Loucy (cell line): ENCODE measurements at regions not wholly inside any gene's neighbourhood (a gene's known extent, or its start where the extent isn't known, plus 50 kb on each side); places are given as distances from the start of the nearest gene placed in this dataset.

Experiments used
- H2AFZ ChIP-seq: fragments of 200-600 bp; sonication (generic); 2 replicates; pipeline ENCODE4 v1.6.0; 2016; ENCODE audit warnings: antibody characterized with exemption, mild to moderate bottlenecking, low read length, moderate library complexity
- H3F3A ChIP-seq: fragments of 200-600 bp; 2 replicates; pipeline ENCODE4 v1.6.0; 2016; ENCODE audit warnings: antibody characterized with exemption, low read depth, mild to moderate bottlenecking
- H3K27me3 ChIP-seq: fragments of 200-600 bp; sonication (generic); 2 replicates; pipeline ENCODE4 v1.6.1; 2014; ENCODE audit warnings: low read length, mild to moderate bottlenecking; ENCODE audit not compliant: insufficient read depth, poor library complexity, severe bottlenecking
- H3K36me3 ChIP-seq: fragments of 200-600 bp; sonication (generic); 2 replicates; pipeline ENCODE4 v1.6.1; 2016; ENCODE audit warnings: low read length; ENCODE audit not compliant: insufficient read depth
- H3K4me1 ChIP-seq: fragments of 200-600 bp; sonication (generic); 2 replicates; pipeline ENCODE4 v1.5.1; 2014; ENCODE audit warnings: low read length, mild to moderate bottlenecking; ENCODE audit not compliant: insufficient read depth, poor library complexity, severe bottlenecking
- H3K4me2 ChIP-seq: fragments of 200-600 bp; sonication (generic); 2 replicates; pipeline ENCODE4 v1.6.0; 2014; ENCODE audit warnings: antibody characterized with exemption, low read length, low read depth, mild to moderate bottlenecking; ENCODE audit not compliant: poor library complexity, severe bottlenecking
- H3K4me3 ChIP-seq: fragments of 200-600 bp; sonication (generic); 2 replicates; pipeline ENCODE4 v1.5.1; 2014; ENCODE audit warnings: low read length, mild to moderate bottlenecking, mixed read lengths; ENCODE audit not compliant: poor library complexity, severe bottlenecking
- H3K79me2 ChIP-seq: fragments of 200-600 bp; sonication (generic); 2 replicates; pipeline ENCODE4 v1.6.1; 2014; ENCODE audit warnings: low read length; ENCODE audit not compliant: insufficient read depth
- H3K9ac ChIP-seq: fragments of 200-600 bp; sonication (generic); 2 replicates; pipeline ENCODE4 v1.6.0; 2014; ENCODE audit warnings: mild to moderate bottlenecking, low read depth, low read length, moderate library complexity; ENCODE audit not compliant: poor library complexity, severe bottlenecking
- H3K9me2 ChIP-seq: fragments of 200-600 bp; sonication (generic); replicated peaks from 2 replicates; pipeline ENCODE4 v1.6.1; 2016; ENCODE audit warnings: low read depth, low read length, mixed read lengths
- H3K9me3 ChIP-seq: fragments of 200-600 bp; sonication (generic); 2 replicates; pipeline ENCODE4 v1.6.1; 2014; ENCODE audit warnings: mild to moderate bottlenecking, antibody characterized with exemption, low read length, low read depth; ENCODE audit not compliant: insufficient read depth
- H4K20me1 ChIP-seq: fragments of 200-600 bp; sonication (generic); 2 replicates; pipeline ENCODE4 v1.6.0; 2014; ENCODE audit warnings: antibody characterized with exemption, low read length, mild to moderate bottlenecking; ENCODE audit not compliant: insufficient read depth, poor library complexity, severe bottlenecking
- EZH2phosphoT487 ChIP-seq: fragments of 200-600 bp; IDR thresholded peaks from 2 replicates; pipeline ENCODE4 v1.6.1; 2018; ENCODE audit warnings: antibody characterized with exemption, mild to moderate bottlenecking, moderate library complexity, borderline replicate concordance
- TF ChIP-seq, protein P1 (sequence below): fragments of 200-600 bp; sonication (generic); conservative IDR thresholded peaks from 2 replicates; pipeline ENCODE4 v1.5.1; 2014; ENCODE audit warnings: mild to moderate bottlenecking, antibody characterized with exemption, low read length

DNA sequence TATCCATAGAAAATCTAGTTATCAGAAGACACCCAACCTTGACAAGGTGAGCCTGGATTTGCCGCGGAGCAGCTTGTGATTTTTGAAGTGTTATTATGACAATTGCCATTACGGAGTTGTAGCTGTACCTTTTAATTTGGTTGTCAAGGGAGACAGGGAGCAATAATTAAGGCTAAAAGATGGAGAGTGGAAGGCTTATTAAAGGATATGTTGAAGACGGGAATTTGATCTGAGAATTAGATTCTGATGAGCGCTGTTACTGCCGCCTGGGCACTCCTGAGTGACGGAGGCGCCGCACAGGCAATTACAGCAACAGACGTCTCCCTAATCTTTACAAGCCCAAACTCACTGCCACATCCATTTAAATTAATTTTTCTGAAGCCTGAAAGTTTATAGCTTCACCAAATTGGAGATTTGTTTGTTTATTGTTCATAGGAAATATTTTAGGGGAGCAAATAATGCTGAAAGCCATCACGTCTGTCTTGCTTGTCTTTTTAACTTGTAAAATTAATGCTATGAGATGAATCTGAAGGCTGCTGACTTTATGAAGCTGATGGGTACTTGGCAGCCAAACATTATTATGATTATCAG lies 475.0 kb upstream of the ADARB2 start:
- H3K9me2 ChIP-seq, result no peaks in the 10 kb centered on the region
- no peaks in the 10 kb centered on the region for H3K27me3 ChIP-seq
- no peak overlapping the region for H3K4me2 ChIP-seq
- no peak overlapping the region for H3K9ac ChIP-seq
- H3K9me3 ChIP-seq, result no peaks in the 10 kb centered on the region
- no peaks in the 10 kb centered on the region for H3F3A ChIP-seq
- H2AFZ ChIP-seq, result no peak overlapping the region
- no peaks in the 10 kb centered on the region for H3K4me1 ChIP-seq
- H4K20me1 ChIP-seq, result no peaks in the 10 kb centered on the region
- no peaks in the 10 kb centered on the region for H3K36me3 ChIP-seq
- no peak overlapping the region for H3K4me3 ChIP-seq
- no peaks in the 10 kb centered on the region for H3K79me2 ChIP-seq
- no peak for TF ChIP-seq EZH2phosphoT487
- TF ChIP-seq, protein P1, sequence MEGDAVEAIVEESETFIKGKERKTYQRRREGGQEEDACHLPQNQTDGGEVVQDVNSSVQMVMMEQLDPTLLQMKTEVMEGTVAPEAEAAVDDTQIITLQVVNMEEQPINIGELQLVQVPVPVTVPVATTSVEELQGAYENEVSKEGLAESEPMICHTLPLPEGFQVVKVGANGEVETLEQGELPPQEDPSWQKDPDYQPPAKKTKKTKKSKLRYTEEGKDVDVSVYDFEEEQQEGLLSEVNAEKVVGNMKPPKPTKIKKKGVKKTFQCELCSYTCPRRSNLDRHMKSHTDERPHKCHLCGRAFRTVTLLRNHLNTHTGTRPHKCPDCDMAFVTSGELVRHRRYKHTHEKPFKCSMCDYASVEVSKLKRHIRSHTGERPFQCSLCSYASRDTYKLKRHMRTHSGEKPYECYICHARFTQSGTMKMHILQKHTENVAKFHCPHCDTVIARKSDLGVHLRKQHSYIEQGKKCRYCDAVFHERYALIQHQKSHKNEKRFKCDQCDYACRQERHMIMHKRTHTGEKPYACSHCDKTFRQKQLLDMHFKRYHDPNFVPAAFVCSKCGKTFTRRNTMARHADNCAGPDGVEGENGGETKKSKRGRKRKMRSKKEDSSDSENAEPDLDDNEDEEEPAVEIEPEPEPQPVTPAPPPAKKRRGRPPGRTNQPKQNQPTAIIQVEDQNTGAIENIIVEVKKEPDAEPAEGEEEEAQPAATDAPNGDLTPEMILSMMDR, result no peak

DNA sequence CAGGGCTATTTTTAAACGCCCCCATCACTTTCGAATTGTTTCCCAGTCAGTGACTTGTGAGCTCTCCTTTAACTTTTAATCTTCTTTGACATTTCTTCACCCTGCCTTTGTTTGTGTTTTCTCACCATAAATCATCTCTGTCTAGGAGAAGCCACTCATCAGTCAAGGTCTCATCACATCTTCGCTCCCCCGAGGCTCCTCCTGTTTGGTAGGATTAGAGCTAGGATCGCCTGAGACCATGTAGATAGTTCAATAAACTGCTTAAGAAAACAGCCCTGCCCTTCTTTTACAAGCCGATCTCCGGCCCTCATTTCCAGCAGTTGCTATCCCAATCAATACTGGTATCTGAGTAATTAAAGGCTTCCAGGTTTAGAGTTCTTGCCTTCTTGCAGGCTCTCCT lies 472.8 kb upstream of the ADARB2 start:
- no peaks in the 10 kb centered on the region for H3K9me3 ChIP-seq
- H3K9ac ChIP-seq, result no peak overlapping the region
- no peaks in the 10 kb centered on the region for H3K4me1 ChIP-seq
- no peaks in the 10 kb centered on the region for H3K79me2 ChIP-seq
- no peak overlapping the region for H3K4me3 ChIP-seq
- no peaks in the 10 kb centered on the region for H4K20me1 ChIP-seq
- H3K4me2 ChIP-seq, result no peak overlapping the region
- no peak for TF ChIP-seq EZH2phosphoT487
- TF ChIP-seq, protein P1, result no peak
- no peaks in the 10 kb centered on the region for H3K27me3 ChIP-seq
- no peaks in the 10 kb centered on the region for H3F3A ChIP-seq
- H3K9me2 ChIP-seq, result no peaks in the 10 kb centered on the region
- no peak overlapping the region for H2AFZ ChIP-seq
- no peaks in the 10 kb centered on the region for H3K36me3 ChIP-seq

DNA sequence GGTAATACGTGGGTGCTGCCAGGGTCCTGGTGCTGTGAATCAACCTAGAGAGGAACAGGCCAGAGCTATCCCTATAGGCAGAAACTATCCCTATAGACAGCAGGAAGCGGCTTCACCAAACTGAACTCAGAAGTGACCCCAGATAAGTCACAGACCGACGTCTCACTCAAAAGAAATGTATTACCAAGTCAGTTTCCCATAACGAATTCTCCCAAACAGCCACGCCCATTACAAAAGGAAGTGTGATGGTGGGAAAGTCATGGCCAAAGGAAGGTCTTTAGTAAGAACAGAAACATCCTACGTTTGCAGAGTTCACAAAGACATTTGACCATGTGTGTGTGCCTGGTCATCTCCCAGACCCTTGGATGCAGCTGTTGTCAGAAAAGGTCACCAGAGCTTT lies 470.8 kb upstream of the ADARB2 start:
- Histone ChIP-seq H2AFZ (no peak overlapping the region), H3K9me3 (no peaks in the 10 kb centered on the region), H3K9ac (no peak overlapping the region), H3K27me3 (no peaks in the 10 kb centered on the region), H3K36me3 (no peaks in the 10 kb centered on the region), H3K4me3 (no peak overlapping the region), H3F3A (no peaks in the 10 kb centered on the region), H3K4me1 (no peaks in the 10 kb centered on the region), H4K20me1 (no peaks in the 10 kb centered on the region), H3K9me2 (no peaks in the 10 kb centered on the region), H3K79me2 (no peaks in the 10 kb centered on the region), H3K4me2 (no peak overlapping the region)
- TF ChIP-seq EZH2phosphoT487, result no peak
- TF ChIP-seq, protein P1, result no peak
